GM12874 (cell line): ENCODE measurements at regions not wholly inside any gene's neighbourhood (a gene's known extent, or its start where the extent isn't known, plus 50 kb on each side); places are given as distances from the start of the nearest gene placed in this dataset.

Experiments used
- TF ChIP-seq, protein P1 (sequence below): IDR thresholded peaks from 2 replicates; pipeline ENCODE4 v1.5.1; 2011; ENCODE audit warnings: low read depth, mild to moderate bottlenecking, control low read depth, low read length, moderate library complexity; ENCODE audit not compliant: insufficient read depth

DNA sequence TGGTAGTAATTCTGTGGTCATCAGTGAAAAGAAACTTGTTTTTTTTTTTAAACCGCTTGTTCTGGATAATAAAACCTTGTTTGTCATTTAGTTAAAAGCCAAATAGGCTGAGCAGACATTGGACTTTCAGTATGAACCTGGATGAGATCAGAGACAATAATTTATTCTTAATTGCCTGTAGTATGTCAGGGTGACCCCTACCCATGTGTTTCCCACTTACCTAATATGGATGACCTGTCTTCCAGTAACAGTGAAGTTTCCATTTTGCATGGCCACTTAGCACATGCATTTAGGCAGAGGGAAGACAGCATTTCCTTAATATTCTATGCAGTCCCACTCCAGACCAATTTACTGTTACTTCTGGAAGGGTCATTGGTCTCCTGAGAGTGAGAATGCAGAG, 87.6 kb upstream of the CFAP20DC start:
- TF ChIP-seq, protein P1, sequence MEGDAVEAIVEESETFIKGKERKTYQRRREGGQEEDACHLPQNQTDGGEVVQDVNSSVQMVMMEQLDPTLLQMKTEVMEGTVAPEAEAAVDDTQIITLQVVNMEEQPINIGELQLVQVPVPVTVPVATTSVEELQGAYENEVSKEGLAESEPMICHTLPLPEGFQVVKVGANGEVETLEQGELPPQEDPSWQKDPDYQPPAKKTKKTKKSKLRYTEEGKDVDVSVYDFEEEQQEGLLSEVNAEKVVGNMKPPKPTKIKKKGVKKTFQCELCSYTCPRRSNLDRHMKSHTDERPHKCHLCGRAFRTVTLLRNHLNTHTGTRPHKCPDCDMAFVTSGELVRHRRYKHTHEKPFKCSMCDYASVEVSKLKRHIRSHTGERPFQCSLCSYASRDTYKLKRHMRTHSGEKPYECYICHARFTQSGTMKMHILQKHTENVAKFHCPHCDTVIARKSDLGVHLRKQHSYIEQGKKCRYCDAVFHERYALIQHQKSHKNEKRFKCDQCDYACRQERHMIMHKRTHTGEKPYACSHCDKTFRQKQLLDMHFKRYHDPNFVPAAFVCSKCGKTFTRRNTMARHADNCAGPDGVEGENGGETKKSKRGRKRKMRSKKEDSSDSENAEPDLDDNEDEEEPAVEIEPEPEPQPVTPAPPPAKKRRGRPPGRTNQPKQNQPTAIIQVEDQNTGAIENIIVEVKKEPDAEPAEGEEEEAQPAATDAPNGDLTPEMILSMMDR: no peak

DNA sequence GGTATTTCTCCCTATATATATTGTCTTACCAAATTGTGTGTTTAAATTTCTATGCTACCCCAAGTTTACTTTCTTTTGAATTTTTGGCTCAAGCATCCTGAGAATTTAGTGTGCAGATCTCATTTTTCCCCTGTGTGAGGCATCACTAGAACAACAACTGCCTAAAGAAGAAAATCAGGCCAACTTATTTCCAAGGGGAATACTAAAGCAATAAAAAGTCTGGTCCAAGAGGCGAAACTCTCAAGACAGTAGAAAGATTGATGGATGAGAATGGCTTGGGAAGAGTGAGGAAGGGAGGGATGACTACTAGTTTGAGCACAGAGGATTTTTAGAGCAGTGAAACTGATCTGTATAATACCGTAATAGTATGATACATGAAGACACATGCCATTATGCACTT, 86.3 kb upstream of the CFAP20DC start:
- TF ChIP-seq, protein P1: no peak

DNA sequence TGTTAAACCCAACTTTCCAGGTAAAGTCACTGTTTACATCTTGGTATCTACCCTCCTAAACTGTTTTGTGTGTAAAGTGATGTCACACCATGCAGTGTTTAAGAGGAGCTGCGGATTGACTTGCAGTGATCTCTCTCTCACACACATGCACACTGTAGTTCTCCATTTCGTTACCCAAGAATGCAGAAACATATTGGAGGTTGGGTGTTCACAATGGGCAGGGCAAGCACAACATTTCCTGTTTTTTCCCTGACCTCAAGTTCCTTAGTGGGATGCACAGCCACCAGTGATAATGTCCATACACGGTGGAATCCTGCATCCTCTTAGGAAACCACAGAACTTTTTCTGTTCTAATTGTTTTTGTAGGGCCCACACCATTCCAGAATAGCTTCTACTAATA, 85.3 kb upstream of the CFAP20DC start:
- TF ChIP-seq, protein P1: no peak

DNA sequence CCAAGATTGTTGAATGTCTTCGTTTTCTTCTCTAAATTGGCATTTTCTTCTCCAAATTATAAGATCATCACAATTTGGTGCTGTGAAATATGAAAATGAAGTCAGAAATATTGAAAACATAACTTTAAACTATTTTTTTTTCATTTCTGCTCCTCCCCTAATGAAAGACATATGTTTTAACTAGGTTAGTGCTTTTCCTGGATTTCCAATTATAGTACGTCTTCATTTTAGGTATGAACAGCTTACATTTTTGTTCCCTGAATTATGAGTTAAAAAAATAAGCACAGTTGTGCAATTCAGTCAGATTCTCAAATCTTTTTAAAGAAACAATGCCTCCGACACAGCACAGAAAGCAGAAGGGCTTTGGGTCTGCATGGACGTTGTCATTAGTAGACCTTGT, 83.5 kb upstream of the CFAP20DC start:
- TF ChIP-seq, protein P1: no peak

DNA sequence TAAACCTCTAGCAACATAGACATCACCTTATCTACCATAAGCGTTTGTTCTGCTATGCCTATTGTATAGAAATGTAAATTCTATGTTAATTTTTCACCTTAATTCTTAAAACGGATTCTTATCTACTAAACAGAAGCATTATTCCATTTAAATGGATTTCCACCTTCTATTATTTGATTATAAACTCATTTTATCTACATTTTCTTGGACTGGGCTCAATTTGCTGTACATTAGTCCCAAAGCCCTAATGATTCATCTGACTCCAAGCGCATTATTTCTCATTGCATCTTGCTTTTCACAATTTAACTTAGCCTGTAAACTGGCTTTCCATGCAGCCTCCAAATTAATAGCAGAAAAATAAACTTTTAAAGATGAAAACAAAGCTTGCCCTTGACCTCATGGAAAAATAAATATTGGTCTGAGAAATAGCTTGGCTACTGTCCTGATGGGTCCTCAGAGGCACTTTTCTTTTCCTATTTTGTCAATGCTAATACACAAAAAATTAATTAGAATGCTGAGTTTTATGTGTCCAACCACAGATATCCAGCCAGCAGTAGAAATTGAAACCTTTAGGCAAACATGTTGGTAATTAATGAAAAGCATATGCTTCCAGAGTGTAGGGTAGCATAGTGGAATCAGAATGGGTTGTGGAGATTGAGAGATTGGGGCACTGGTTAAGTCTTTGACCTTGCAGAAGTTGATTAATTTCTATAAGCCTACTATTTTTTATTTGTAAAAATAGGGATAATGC, 81.4 kb upstream of the CFAP20DC start:
- TF ChIP-seq, protein P1: no peak

DNA sequence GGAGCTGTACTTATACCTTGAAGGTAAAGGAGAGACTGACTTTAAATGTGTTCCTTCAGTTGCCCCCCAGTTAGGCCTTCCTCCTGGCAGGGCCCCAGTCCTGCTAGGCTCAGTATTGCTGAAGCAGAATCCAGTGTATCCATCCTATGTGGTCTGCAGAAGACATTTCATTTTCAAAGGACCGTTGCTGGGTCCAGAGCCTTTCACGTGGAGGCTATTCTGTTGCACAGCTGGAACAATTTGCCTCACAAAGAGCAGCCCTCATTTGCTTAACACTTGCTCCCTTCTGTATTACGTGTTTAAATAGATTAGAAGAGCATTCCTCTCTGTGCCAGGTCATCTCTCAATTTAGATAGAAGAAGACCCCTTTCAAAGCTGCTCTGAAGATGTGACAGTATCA, 78.9 kb upstream of the CFAP20DC start:
- TF ChIP-seq, protein P1: no peak

DNA sequence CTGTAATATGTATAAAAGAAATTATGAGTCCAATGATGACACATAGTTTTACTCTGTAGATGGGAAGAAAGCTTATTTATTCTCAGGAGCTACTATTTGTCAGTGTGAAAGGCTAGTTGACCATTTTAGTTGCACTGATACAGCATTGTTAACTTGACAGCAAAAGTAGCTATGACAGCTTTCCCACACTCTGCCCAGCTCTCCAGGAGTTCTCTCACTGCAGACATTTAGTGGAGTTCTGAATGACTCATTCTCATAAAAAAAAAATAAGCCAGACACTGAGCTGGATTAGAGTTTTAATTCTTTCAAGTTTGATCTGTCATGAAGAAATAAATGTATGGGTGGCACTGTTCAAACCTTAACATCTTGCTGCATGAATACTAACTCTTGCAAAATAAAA, 77.2 kb upstream of the CFAP20DC start:
- TF ChIP-seq, protein P1: no peak
